H1 (cell line): ENCODE measurements at regions not wholly inside any gene's neighbourhood (a gene's known extent, or its start where the extent isn't known, plus 50 kb on each side); places are given as distances from the start of the nearest gene placed in this dataset.

ENCODE experiments used
- CTCF ChIA-PET: fragments of 300-600 bp; sonication (Branson Sonifier 250); formaldehyde crosslinking; loops from one replicate; lab custom pipeline; 2021; ENCODE audit not compliant: partially characterized antibody; lab: Charles Lee
- POLR2A ChIA-PET: fragments of 300-600 bp; sonication (Branson Sonifier 250); formaldehyde crosslinking; loops from one replicate; lab custom pipeline; 2021; ENCODE audit warnings: inconsistent platforms; ENCODE audit not compliant: partially characterized antibody; lab: Charles Lee
- DNase-seq, 2 experiments: peaks; one replicate each; pipeline versions ENCODE4 v3.0.0 to v3.0.0-alpha.2; 2010 to 2022; ENCODE audit warnings: low spot score in 2 of 2, low read depth in 1 of 2, mixed read lengths in 1 of 2
- FAIRE-seq: peaks from 2 replicates; lab custom pipeline; 2011; peaks lifted over from hg19 to GRCh38; lab: Jason Lieb, UNC
- H2AFZ ChIP-seq: 2 replicates; pipeline ENCODE4 v1.8.1; 2012; ENCODE audit warnings: low read length, inconsistent platforms
- H2AK5ac ChIP-seq: 2 replicates; pipeline ENCODE4 v1.6.1; 2013; ENCODE audit warnings: low read depth, low read length
- H2BK120ac ChIP-seq: replicated peaks from 2 replicates; pipeline ENCODE3; 2013; ENCODE audit warnings: low read depth, low read length, inconsistent platforms
- H2BK12ac ChIP-seq: 2 replicates; pipeline ENCODE4 v1.6.1; 2013; ENCODE audit warnings: low read depth, low read length
- H2BK15ac ChIP-seq: 2 replicates; pipeline ENCODE4 v1.6.1; 2013; ENCODE audit warnings: low read length
- H2BK20ac ChIP-seq: 2 replicates; pipeline ENCODE4 v1.6.1; 2013; ENCODE audit warnings: low read length
- H2BK5ac ChIP-seq: 2 replicates; pipeline ENCODE4 v1.6.1; 2013; ENCODE audit warnings: low read depth, low read length
- H3K14ac ChIP-seq: 2 replicates; pipeline ENCODE4 v1.6.1; 2013; ENCODE audit warnings: inconsistent platforms; ENCODE audit not compliant: insufficient read length
- H3K18ac ChIP-seq: 2 replicates; pipeline ENCODE4 v1.6.1; 2013; ENCODE audit warnings: low read length; ENCODE audit errors: extremely low read depth
- H3K23ac ChIP-seq: 2 replicates; pipeline ENCODE4 v1.6.1; 2013; ENCODE audit warnings: inconsistent platforms; ENCODE audit not compliant: insufficient read length
- H3K23me2 ChIP-seq: 2 replicates; pipeline ENCODE4 v1.6.1; 2013; ENCODE audit warnings: low read depth, low read length
- H3K27ac ChIP-seq: 2 replicates; pipeline ENCODE4 v1.6.1; 2011; ENCODE audit warnings: low read depth, low read length, inconsistent platforms
- H3K27me3 ChIP-seq, 4 experiments: replicated peaks in 1 of 4; 1 replicate in 1 of 4; 2 replicates in 3 of 4; pipeline versions ENCODE4 v1.6.1 to v1.8.1; 2011 to 2013; ENCODE audit warnings: low read length in 3 of 4, mild to moderate bottlenecking in 3 of 4, inconsistent platforms in 2 of 4, mixed read lengths in 2 of 4, moderate library complexity in 1 of 4; ENCODE audit not compliant: control insufficient read depth in 3 of 4, insufficient read depth in 3 of 4; ENCODE audit errors: extremely low read depth in 1 of 4
- H3K36me3 ChIP-seq, 4 experiments: 2 replicates each; pipeline versions ENCODE4 v1.6.1 to v1.8.1; 2011 to 2013; ENCODE audit warnings: mild to moderate bottlenecking in 4 of 4, low read length in 3 of 4, moderate library complexity in 2 of 4, control low read depth in 1 of 4, inconsistent platforms in 1 of 4; ENCODE audit not compliant: insufficient read depth in 4 of 4, control insufficient read depth in 2 of 4
- H3K4ac ChIP-seq: replicated peaks from 2 replicates; pipeline ENCODE3; 2013; ENCODE audit warnings: low read length, low read depth, mixed read lengths, inconsistent platforms; ENCODE audit not compliant: insufficient read length
- H3K4me1 ChIP-seq, 4 experiments: replicated peaks in 1 of 4; 1 replicate in 1 of 4; 2 replicates in 3 of 4; pipeline versions ENCODE4 v1.6.1 to v1.8.1; 2011 to 2013; ENCODE audit warnings: low read length in 3 of 4, inconsistent platforms in 2 of 4, mixed read lengths in 1 of 4; ENCODE audit not compliant: insufficient read depth in 4 of 4, control insufficient read depth in 3 of 4
- H3K4me2 ChIP-seq, 2 experiments: 2 replicates each; pipeline versions ENCODE4 v1.6.1 to v1.8.1; 2011 to 2013; ENCODE audit warnings: low read depth in 2 of 2, low read length in 2 of 2, control low read depth in 1 of 2, inconsistent platforms in 1 of 2, mild to moderate bottlenecking in 1 of 2; ENCODE audit not compliant: insufficient read depth in 1 of 2
- H3K4me3 ChIP-seq, 4 experiments: fragments of 200-600, 300-600 bp in 1 of 4; sonication (generic), shearing (Covaris generic), sonication (Bioruptor Twin) in 1 of 4; 2 replicates each; pipeline versions ENCODE4 v1.5.1 to v1.8.1; 2011 to 2016; ENCODE audit warnings: low read length in 4 of 4, low read depth in 3 of 4, control low read depth in 2 of 4, inconsistent platforms in 2 of 4, mild to moderate bottlenecking in 2 of 4, mixed read lengths in 1 of 4, moderate library complexity in 1 of 4; ENCODE audit not compliant: insufficient read depth in 2 of 4; ENCODE audit errors: extremely low read depth in 1 of 4
- H3K56ac ChIP-seq: replicated peaks from 2 replicates; pipeline ENCODE3; 2013; ENCODE audit warnings: low read depth, mild to moderate bottlenecking, mixed read lengths, low read length, inconsistent platforms; ENCODE audit not compliant: insufficient read length
- H3K79me1 ChIP-seq: 2 replicates; pipeline ENCODE4 v1.6.1; 2013; ENCODE audit warnings: low read depth, low read length, control low read depth
- H3K79me2 ChIP-seq, 2 experiments: 2 replicates each; pipeline versions ENCODE4 v1.6.1 to v1.8.1; 2012 to 2013; ENCODE audit warnings: low read length in 2 of 2, mild to moderate bottlenecking in 2 of 2, inconsistent platforms in 1 of 2; ENCODE audit not compliant: insufficient read depth in 2 of 2, control insufficient read depth in 1 of 2
- H3K9ac ChIP-seq, 4 experiments: replicated peaks in 1 of 4; 1 replicate in 1 of 4; 2 replicates in 3 of 4; pipeline versions ENCODE4 v1.6.1 to v1.8.1; 2011 to 2013; ENCODE audit warnings: low read depth in 3 of 4, low read length in 3 of 4, control low read depth in 2 of 4, mild to moderate bottlenecking in 2 of 4, moderate library complexity in 2 of 4, inconsistent platforms in 1 of 4; ENCODE audit errors: extremely low read depth in 1 of 4
- H3K9me3 ChIP-seq, 2 experiments: 2 replicates each; pipeline versions ENCODE4 v1.6.1 to v1.8.1; 2012 to 2013; ENCODE audit warnings: mild to moderate bottlenecking in 2 of 2, moderate library complexity in 2 of 2, control low read depth in 1 of 2, inconsistent platforms in 1 of 2, low read depth in 1 of 2, low read length in 1 of 2, mixed read lengths in 1 of 2; ENCODE audit not compliant: insufficient read depth in 2 of 2
- H4K20me1 ChIP-seq, 2 experiments: replicated peaks in 1 of 2; 2 replicates each; pipeline versions ENCODE3 to v1.8.1; 2011 to 2013; ENCODE audit warnings: inconsistent platforms in 2 of 2, low read length in 2 of 2, mild to moderate bottlenecking in 1 of 2; ENCODE audit not compliant: insufficient read depth in 2 of 2, control insufficient read depth in 1 of 2
- H4K5ac ChIP-seq: 2 replicates; pipeline ENCODE4 v1.6.1; 2013; ENCODE audit warnings: low read length, low read depth, mixed read lengths, inconsistent platforms; ENCODE audit not compliant: insufficient read length
- H4K8ac ChIP-seq: 2 replicates; pipeline ENCODE4 v1.8.0; 2013; ENCODE audit warnings: mild to moderate bottlenecking, moderate library complexity, low read length, inconsistent platforms; ENCODE audit not compliant: insufficient read depth; ENCODE audit errors: extremely low read depth
- H4K91ac ChIP-seq: replicated peaks from 2 replicates; pipeline ENCODE3; 2013; ENCODE audit warnings: low read length, mixed read lengths, inconsistent platforms; ENCODE audit not compliant: insufficient read length
- BRCA1 ChIP-seq: IDR thresholded peaks from 2 replicates; pipeline ENCODE4 v1.6.1; 2012; ENCODE audit warnings: low read depth, low read length, improper control_type of control experiment
- CBX5 ChIP-seq: fragments of 300-800, 300-1000 bp; sonication (generic); IDR thresholded peaks from 2 replicates; pipeline ENCODE4 v1.7.1; 2016; ENCODE audit warnings: antibody characterized with exemption, low read length, low read depth
- CHD2 ChIP-seq: IDR thresholded peaks from 2 replicates; pipeline ENCODE4 v1.6.1; 2012; ENCODE audit warnings: low read length, improper control_type of control experiment
- CREB1 ChIP-seq: IDR thresholded peaks from 2 replicates; pipeline ENCODE4 v1.6.1; 2012; ENCODE audit warnings: inconsistent platforms
- CTBP2 ChIP-seq: IDR thresholded peaks from 2 replicates; pipeline ENCODE4 v1.7.0; 2011; ENCODE audit warnings: borderline replicate concordance, mild to moderate bottlenecking, moderate library complexity, mixed read lengths, low read length; ENCODE audit not compliant: insufficient read depth, insufficient read length
- EGR1 ChIP-seq: IDR thresholded peaks from 2 replicates; pipeline ENCODE4 v1.6.1; 2011; ENCODE audit warnings: low read depth, low read length, borderline replicate concordance
- EZH2 ChIP-seq: fragments of 200-600 bp; sonication (generic); IDR thresholded peaks from 2 replicates; pipeline ENCODE4 v1.7.1; 2012; ENCODE audit warnings: low read depth, mild to moderate bottlenecking, moderate library complexity, low read length, inconsistent platforms; ENCODE audit not compliant: severe bottlenecking
- FOSL1 ChIP-seq: IDR thresholded peaks from 2 replicates; pipeline ENCODE4 v1.6.1; 2011; ENCODE audit warnings: mild to moderate bottlenecking, low read depth, low read length, moderate library complexity; ENCODE audit not compliant: insufficient read depth
- RAD21 ChIP-seq, 2 experiments: IDR thresholded peaks in 1 of 2; conservative IDR thresholded peaks in 1 of 2; 2 replicates each; pipeline ENCODE4 v1.6.1; 2011; ENCODE audit warnings: low read depth in 2 of 2, low read length in 2 of 2, improper control_type of control experiment in 1 of 2, inconsistent platforms in 1 of 2, mild to moderate bottlenecking in 1 of 2, moderate library complexity in 1 of 2
- SRF ChIP-seq: IDR thresholded peaks from 2 replicates; pipeline ENCODE4 v1.6.1; 2011; ENCODE audit warnings: mild to moderate bottlenecking, low read depth, low read length, moderate library complexity
- SUZ12 ChIP-seq: fragments of 200-600 bp; sonication (generic); IDR thresholded peaks from 2 replicates; pipeline ENCODE4 v1.6.1; 2012; ENCODE audit warnings: mild to moderate bottlenecking, inconsistent platforms, low read length, moderate library complexity, mixed read lengths
- TBP ChIP-seq: IDR thresholded peaks from 2 replicates; pipeline ENCODE4 v1.6.1; 2011; ENCODE audit warnings: low read depth, low read length, improper control_type of control experiment
- TF ChIP-seq, protein P1 (sequence below), 3 experiments: IDR thresholded peaks; 1 replicate in 2 of 3; 2 replicates in 1 of 3; pipeline versions ENCODE4 v1.5.1 to v1.6.1; 2011; ENCODE audit warnings: low read length in 3 of 3, mild to moderate bottlenecking in 3 of 3, inconsistent platforms in 2 of 3, low read depth in 1 of 3, moderate library complexity in 1 of 3; ENCODE audit not compliant: insufficient read depth in 1 of 3; ENCODE audit errors: control extremely low read depth in 1 of 3

DNA sequence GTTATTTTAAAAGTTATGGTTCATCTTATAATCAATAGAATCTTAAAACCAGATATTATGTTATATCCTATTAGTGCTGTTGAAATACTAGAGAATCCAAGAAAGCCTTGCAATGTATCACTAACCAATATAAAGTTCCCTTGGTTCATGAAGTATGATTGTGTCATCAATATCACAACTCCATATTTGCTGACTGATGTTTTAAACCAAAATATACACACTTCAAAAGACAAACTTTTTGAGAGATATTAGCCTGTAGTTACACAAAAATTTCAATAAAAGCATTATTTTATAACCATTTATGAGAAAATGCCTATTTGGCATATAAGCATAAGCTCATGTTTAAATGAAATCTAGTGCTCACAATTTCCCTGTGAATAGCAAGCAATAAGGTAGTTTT, 198.6 kb downstream of the CENPC start:
- Histone ChIP-seq H3K23ac (no peak overlapping the region), H2AK5ac (no peak overlapping the region), H3K4me3 (no peak overlapping the region), H3K27me3 (no peaks in the 10 kb centered on the region), H2BK120ac (no peak overlapping the region), H4K20me1 (no peaks in the 10 kb centered on the region), H2BK12ac (no peak overlapping the region), H3K9me3 (peaks cover 5% of the 10 kb centered on the region in 2 experiments), H3K4me2 (no peak overlapping the region), H2AFZ (no peak overlapping the region), H3K9ac (no peak overlapping the region), H3K27ac (no peak overlapping the region), H3K18ac (no peak overlapping the region), H2BK5ac (no peak overlapping the region), H3K4me1 (no peaks in the 10 kb centered on the region), H3K4ac (no peak overlapping the region), H2BK20ac (no peak overlapping the region), H3K56ac (no peak overlapping the region), H3K23me2 (no peaks in the 10 kb centered on the region), H4K91ac (no peak overlapping the region), H4K8ac (no peak overlapping the region), H3K79me2 (no peaks in the 10 kb centered on the region), H3K14ac (no peak overlapping the region), H2BK15ac (no peak overlapping the region), H3K36me3 (no peaks in the 10 kb centered on the region), H3K79me1 (no peaks in the 10 kb centered on the region), H4K5ac (no peak overlapping the region)
- ChIA-PET POLR2A (no interaction called here), CTCF (interaction anchor here (1.2 kb wide), 1 partner anchor 46 kb away, joined by 3 read pairs; no protein-coding TSS in a partner anchor)
- DNase-seq: no peak
- no peak for FAIRE-seq
- TF ChIP-seq CREB1: no peak
- TF ChIP-seq FOSL1: no peak
- TF ChIP-seq CBX5: no peak
- no peak for TF ChIP-seq EZH2
- no peak for TF ChIP-seq SUZ12
- TF ChIP-seq RAD21 (IDR thresholded peaks at IDR 0.05 in 1 of 2, conservative IDR thresholded peaks at IDR 0.05 in 1 of 2; ENCODE audit: low read depth in 2 of 2, low read length in 2 of 2): no peak
- no peak for TF ChIP-seq EGR1
- TF ChIP-seq CHD2: no peak
- no peak for TF ChIP-seq BRCA1
- TF ChIP-seq CTBP2: no peak
- no peak for TF ChIP-seq TBP
- no peak for TF ChIP-seq SRF
- TF ChIP-seq, protein P1, sequence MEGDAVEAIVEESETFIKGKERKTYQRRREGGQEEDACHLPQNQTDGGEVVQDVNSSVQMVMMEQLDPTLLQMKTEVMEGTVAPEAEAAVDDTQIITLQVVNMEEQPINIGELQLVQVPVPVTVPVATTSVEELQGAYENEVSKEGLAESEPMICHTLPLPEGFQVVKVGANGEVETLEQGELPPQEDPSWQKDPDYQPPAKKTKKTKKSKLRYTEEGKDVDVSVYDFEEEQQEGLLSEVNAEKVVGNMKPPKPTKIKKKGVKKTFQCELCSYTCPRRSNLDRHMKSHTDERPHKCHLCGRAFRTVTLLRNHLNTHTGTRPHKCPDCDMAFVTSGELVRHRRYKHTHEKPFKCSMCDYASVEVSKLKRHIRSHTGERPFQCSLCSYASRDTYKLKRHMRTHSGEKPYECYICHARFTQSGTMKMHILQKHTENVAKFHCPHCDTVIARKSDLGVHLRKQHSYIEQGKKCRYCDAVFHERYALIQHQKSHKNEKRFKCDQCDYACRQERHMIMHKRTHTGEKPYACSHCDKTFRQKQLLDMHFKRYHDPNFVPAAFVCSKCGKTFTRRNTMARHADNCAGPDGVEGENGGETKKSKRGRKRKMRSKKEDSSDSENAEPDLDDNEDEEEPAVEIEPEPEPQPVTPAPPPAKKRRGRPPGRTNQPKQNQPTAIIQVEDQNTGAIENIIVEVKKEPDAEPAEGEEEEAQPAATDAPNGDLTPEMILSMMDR (IDR thresholded peaks at IDR 0.05; ENCODE audit: control extremely low read depth in 1 of 3, insufficient read depth in 1 of 3, low read depth in 1 of 3, low read length in 3 of 3): no peak
